Hepatocyte (in vitro differentiated cells): ENCODE measurements at regions not wholly inside any gene's neighbourhood (a gene's known extent, or its start where the extent isn't known, plus 50 kb on each side); places are given as distances from the start of the nearest gene placed in this dataset.
"Not testable (repeated sequence)": the region's sequence is repeated elsewhere in the genome, so short reads cannot be mapped to it uniquely, and the experiment has no call there.

Experiments used
- EZH2phosphoT487 ChIP-seq: fragments of 200-600 bp; sonication (generic); IDR thresholded peaks from one replicate; pipeline ENCODE4 v1.6.1; 2018; ENCODE audit warnings: antibody characterized with exemption, mild to moderate bottlenecking, low read depth, moderate library complexity; ENCODE audit not compliant: unreplicated experiment, severe bottlenecking
- TF ChIP-seq, protein P1 (sequence below): fragments of 200-600 bp; sonication (generic); IDR thresholded peaks from 2 replicates; pipeline ENCODE4 v1.5.1; 2016; ENCODE audit warnings: antibody characterized with exemption, mild to moderate bottlenecking; ENCODE audit not compliant: poor library complexity

DNA sequence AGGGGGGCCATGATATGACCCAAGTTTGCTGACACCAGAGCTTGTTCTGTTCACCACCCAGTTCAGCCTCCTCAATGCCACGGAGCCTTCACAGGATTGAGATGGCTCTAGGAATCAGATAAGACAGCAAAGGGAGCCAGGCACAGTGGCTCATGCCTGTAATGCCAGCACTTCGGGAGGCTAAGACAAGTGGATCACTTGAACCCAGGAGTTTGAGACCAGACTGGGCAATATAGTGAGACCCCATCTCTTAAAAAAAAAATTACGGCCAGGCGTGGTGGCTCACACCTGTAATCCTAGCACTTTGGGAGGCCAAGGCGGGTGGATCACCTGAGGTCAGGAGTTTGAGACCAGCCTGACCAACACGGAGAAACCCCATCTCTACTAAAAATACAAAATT lies 67.5 kb upstream of the USP9X start:
- TF ChIP-seq, protein P1, sequence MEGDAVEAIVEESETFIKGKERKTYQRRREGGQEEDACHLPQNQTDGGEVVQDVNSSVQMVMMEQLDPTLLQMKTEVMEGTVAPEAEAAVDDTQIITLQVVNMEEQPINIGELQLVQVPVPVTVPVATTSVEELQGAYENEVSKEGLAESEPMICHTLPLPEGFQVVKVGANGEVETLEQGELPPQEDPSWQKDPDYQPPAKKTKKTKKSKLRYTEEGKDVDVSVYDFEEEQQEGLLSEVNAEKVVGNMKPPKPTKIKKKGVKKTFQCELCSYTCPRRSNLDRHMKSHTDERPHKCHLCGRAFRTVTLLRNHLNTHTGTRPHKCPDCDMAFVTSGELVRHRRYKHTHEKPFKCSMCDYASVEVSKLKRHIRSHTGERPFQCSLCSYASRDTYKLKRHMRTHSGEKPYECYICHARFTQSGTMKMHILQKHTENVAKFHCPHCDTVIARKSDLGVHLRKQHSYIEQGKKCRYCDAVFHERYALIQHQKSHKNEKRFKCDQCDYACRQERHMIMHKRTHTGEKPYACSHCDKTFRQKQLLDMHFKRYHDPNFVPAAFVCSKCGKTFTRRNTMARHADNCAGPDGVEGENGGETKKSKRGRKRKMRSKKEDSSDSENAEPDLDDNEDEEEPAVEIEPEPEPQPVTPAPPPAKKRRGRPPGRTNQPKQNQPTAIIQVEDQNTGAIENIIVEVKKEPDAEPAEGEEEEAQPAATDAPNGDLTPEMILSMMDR: not testable (repeated sequence)
- TF ChIP-seq EZH2phosphoT487: not testable (repeated sequence)
